ENCODE measurements at regions not wholly inside any gene's neighbourhood (a gene's known extent, or its start where the extent isn't known, plus 50 kb on each side); places are given as distances from the start of the nearest gene placed in this dataset.
"Not testable (repeated sequence)": the region's sequence is repeated elsewhere in the genome, so short reads cannot be mapped to it uniquely, and the experiment has no call there.

DNA sequence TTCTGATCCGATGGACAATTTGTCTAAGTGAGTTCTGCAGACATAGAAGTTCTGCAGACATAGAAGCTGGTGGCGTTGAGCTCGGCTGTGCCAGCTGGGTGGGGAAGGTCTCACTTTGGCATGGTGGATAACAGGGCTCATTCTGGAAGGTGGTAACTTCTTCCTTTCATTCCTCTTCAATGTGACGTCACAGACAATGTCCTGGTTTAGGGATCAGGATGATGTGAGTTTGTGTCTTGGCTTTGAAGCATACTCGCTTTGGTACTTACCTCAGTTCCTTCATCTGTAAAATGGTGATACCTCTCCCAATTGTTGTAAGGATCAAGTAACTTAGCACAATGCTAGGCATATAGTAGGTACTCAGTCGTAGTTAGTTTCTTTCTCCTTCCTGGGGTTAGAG is 408.8 kb upstream of the ASIC2 start:
- no peaks in the 10 kb centered on the region for H3K36me3 ChIP-seq (ENCODE audit: insufficient read depth, low read length)
- no peak overlapping the region for H2AFZ ChIP-seq (ENCODE audit: low read length, unreplicated experiment)
- H3K4me1 ChIP-seq (ENCODE audit: control insufficient read depth, insufficient read depth, low read length, unreplicated experiment), result no peaks in the 10 kb centered on the region
- no peak overlapping the region for H3K4me3 ChIP-seq (ENCODE audit: low read depth, low read length)
- no peaks in the 10 kb centered on the region for H3K27me3 ChIP-seq (ENCODE audit: insufficient read depth, low read length)
- no peak overlapping the region for H3K27ac ChIP-seq (ENCODE audit: low read depth, low read length)
- H3K79me2 ChIP-seq (ENCODE audit: control insufficient read depth, insufficient read depth, low read length, unreplicated experiment), result no peaks in the 10 kb centered on the region

DNA sequence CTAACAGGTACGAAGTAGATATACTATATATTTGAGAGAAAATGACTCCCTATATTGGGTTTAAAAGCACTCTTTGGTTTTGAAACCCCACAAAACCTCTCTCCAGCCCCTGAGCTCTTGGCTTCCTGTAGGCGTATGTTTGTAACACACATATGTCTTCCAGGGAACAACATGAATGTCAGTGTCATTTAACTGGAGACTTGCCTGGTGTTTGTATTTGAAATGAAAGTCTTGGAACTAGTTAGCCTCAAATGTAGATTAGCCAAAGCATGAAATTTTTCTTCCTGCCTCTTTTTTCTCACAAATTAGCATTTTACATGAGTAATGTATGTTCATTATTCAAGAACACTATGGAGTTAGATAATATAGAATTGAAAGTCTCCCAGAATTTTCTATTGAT is 411.8 kb upstream of the ASIC2 start:
- H3K27ac ChIP-seq (ENCODE audit: low read depth, low read length), result no peak overlapping the region
- H3K36me3 ChIP-seq (ENCODE audit: insufficient read depth, low read length), result no peaks in the 10 kb centered on the region
- no peaks in the 10 kb centered on the region for H3K79me2 ChIP-seq (ENCODE audit: control insufficient read depth, insufficient read depth, low read length, unreplicated experiment)
- H3K4me1 ChIP-seq (ENCODE audit: control insufficient read depth, insufficient read depth, low read length, unreplicated experiment), result no peaks in the 10 kb centered on the region
- H3K4me3 ChIP-seq (ENCODE audit: low read depth, low read length), result no peak overlapping the region
- H3K27me3 ChIP-seq (ENCODE audit: insufficient read depth, low read length), result no peaks in the 10 kb centered on the region
- H2AFZ ChIP-seq (ENCODE audit: low read length, unreplicated experiment), result no peak overlapping the region

DNA sequence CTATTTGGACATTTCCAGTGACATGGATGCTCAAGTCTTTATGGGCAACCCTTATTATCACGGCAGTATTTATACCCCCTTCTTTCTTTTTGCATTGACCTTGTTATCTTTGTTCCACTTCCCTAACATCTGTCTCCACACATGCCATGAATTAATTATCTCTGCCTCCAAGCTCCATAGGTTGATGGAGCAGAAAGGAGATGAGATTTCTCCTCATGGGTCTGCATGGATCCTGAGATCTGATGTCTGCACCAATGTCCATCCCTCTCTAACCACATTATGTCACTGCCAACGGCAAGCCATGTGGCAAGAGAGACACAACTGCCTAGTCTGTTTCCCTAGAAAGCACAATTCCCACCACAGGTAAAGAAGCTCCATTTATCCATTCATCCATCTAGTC is 416.8 kb upstream of the ASIC2 start:
- H3K27me3 ChIP-seq (ENCODE audit: insufficient read depth, low read length), result no peaks in the 10 kb centered on the region
- H3K4me1 ChIP-seq (ENCODE audit: control insufficient read depth, insufficient read depth, low read length, unreplicated experiment), result no peaks in the 10 kb centered on the region
- H3K79me2 ChIP-seq (ENCODE audit: control insufficient read depth, insufficient read depth, low read length, unreplicated experiment), result no peaks in the 10 kb centered on the region
- no peaks in the 10 kb centered on the region for H3K36me3 ChIP-seq (ENCODE audit: insufficient read depth, low read length)
- no peak overlapping the region for H3K27ac ChIP-seq (ENCODE audit: low read depth, low read length)
- H3K4me3 ChIP-seq (ENCODE audit: low read depth, low read length), result no peak overlapping the region
- no peak overlapping the region for H2AFZ ChIP-seq (ENCODE audit: low read length, unreplicated experiment)

DNA sequence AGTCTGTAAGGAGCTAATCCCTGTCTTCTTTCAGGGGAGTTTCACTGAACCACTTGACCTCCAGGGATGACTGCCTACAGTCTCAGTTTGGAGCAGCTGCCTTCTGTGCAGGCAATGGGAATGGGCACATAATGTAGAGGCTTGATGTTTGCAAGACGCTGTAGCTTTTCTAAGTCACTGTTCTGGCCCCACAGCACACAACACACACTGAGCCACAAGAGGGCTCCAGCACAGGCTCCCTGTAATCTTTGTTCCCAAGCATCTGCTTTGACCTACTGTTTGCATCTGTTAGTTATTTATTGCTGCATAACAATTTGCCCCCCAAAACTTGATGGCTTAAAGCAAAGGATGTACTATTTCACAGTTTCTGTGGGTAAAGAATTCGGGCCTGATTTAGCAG is 419.0 kb upstream of the ASIC2 start:
- Histone ChIP-seq H2AFZ (ENCODE audit: low read length, unreplicated experiment) (no peak overlapping the region), H3K27ac (ENCODE audit: low read depth, low read length) (no peak overlapping the region), H3K27me3 (ENCODE audit: insufficient read depth, low read length) (no peaks in the 10 kb centered on the region), H3K36me3 (ENCODE audit: insufficient read depth, low read length) (no peaks in the 10 kb centered on the region), H3K4me1 (ENCODE audit: control insufficient read depth, insufficient read depth, low read length, unreplicated experiment) (no peaks in the 10 kb centered on the region), H3K79me2 (ENCODE audit: control insufficient read depth, insufficient read depth, low read length, unreplicated experiment) (no peaks in the 10 kb centered on the region), H3K4me3 (ENCODE audit: low read depth, low read length) (no peak overlapping the region)

DNA sequence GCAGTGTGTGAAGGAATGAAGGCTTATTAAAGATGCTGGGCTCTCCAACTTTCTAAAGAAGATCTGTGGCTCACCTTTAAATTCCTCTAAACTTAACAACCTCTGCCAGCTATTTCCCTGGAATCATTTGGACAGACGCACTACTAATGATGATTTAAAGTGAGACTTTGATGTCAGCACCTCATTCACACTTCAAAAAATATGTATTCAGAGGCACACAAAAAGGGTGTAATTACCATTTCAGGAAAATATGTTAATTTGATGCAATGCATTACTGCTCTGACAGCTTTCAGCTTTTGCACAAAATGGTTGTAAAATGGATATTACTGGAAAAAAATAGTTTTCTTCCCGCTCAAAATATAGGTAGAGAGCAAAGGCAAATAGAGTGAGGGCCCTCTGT is 423.9 kb upstream of the ASIC2 start:
- H3K79me2 ChIP-seq (ENCODE audit: control insufficient read depth, insufficient read depth, low read length, unreplicated experiment), result no peaks in the 10 kb centered on the region
- no peak overlapping the region for H2AFZ ChIP-seq (ENCODE audit: low read length, unreplicated experiment)
- H3K27me3 ChIP-seq (ENCODE audit: insufficient read depth, low read length), result no peaks in the 10 kb centered on the region
- H3K4me1 ChIP-seq (ENCODE audit: control insufficient read depth, insufficient read depth, low read length, unreplicated experiment), result no peaks in the 10 kb centered on the region
- no peak overlapping the region for H3K27ac ChIP-seq (ENCODE audit: low read depth, low read length)
- H3K4me3 ChIP-seq (ENCODE audit: low read depth, low read length), result no peak overlapping the region
- no peaks in the 10 kb centered on the region for H3K36me3 ChIP-seq (ENCODE audit: insufficient read depth, low read length)

DNA sequence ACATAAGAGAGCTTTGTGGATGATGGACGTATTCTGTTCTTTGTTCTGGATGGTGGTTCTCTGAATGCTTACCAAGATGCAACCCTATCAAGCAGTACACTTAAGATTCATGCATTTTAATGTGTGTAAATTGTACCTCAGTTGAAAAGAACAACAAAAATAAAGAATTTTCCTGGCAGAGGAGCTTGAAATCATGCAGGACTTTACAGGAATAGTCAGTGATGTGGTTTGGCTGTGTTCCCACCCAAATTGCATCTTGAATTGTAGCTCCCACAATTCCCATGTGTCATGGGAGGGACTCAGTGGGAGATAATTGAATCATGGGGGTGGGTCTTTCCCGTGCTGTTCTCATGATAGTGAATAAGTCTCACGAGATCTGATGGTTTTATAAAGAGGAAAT is 430.6 kb upstream of the ASIC2 start:
- not testable (repeated sequence) for H3K79me2 ChIP-seq (ENCODE audit: control insufficient read depth, insufficient read depth, low read length, unreplicated experiment); H3K27ac ChIP-seq (ENCODE audit: low read depth, low read length); H3K4me1 ChIP-seq (ENCODE audit: control insufficient read depth, insufficient read depth, low read length, unreplicated experiment); H3K36me3 ChIP-seq (ENCODE audit: insufficient read depth, low read length); H3K27me3 ChIP-seq (ENCODE audit: insufficient read depth, low read length); H3K4me3 ChIP-seq (ENCODE audit: low read depth, low read length); H2AFZ ChIP-seq (ENCODE audit: low read length, unreplicated experiment)

DNA sequence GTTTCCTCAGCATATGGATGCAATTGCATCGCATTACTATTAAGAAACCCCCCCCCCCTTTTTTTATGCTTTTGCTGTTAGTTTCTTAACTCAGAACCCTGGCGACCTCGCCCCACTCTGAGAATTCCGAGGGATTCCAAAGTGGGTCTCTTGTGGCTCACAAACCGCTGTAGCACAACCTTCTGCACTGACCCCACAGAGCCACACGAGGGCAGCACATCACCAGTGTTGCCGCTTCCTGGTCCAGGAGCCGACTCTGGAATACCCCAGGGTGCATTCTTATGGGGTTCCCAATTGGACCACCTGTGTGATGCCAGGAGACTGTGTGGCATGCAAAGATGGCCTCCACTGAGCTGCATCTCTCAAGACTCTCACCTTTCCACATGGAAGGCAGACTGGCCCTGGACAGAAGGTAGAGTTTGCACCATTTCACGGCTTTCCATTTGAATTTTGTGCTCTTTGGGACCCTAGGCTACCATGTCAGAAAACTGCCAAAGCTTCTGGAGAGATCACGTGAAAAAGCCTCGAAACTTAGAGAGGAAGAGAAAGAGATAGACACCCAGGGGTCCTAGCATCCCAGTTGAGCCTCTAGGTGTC is 432.7 kb upstream of the ASIC2 start:
- no peak overlapping the region for H2AFZ ChIP-seq (ENCODE audit: low read length, unreplicated experiment)
- no peaks in the 10 kb centered on the region for H3K79me2 ChIP-seq (ENCODE audit: control insufficient read depth, insufficient read depth, low read length, unreplicated experiment)
- no peaks in the 10 kb centered on the region for H3K27me3 ChIP-seq (ENCODE audit: insufficient read depth, low read length)

DNA sequence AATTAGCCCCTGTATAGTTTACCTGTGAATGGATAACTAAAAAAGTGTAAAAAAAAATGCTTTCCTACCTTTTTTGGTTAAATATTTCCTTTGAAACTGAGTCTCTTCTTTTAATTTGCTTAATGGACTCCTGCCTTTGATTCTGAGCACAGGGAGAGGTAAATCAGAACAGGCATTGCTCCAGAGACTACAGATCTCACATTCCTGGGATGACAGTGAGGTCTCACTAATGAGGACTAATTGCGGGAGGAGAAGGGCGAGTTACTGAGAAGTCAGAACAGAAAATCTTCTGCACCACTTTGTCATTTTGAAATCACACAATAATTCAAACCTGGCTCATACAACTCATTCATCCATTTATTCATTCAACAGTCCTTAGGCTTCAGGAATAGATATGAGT is 437.0 kb upstream of the ASIC2 start:
- no peaks in the 10 kb centered on the region for H3K4me1 ChIP-seq (ENCODE audit: control insufficient read depth, insufficient read depth, low read length, unreplicated experiment)
- H3K27ac ChIP-seq (ENCODE audit: low read depth, low read length), result no peak overlapping the region
- H3K27me3 ChIP-seq (ENCODE audit: insufficient read depth, low read length), result no peaks in the 10 kb centered on the region
- no peak overlapping the region for H2AFZ ChIP-seq (ENCODE audit: low read length, unreplicated experiment)
- no peak overlapping the region for H3K4me3 ChIP-seq (ENCODE audit: low read depth, low read length)
- H3K36me3 ChIP-seq (ENCODE audit: insufficient read depth, low read length), result no peaks in the 10 kb centered on the region
- H3K79me2 ChIP-seq (ENCODE audit: control insufficient read depth, insufficient read depth, low read length, unreplicated experiment), result no peaks in the 10 kb centered on the region

More for the DNA sequence above, 432.7 kb upstream of the ASIC2 start:
- H3K4me3 ChIP-seq (ENCODE audit: low read depth, low read length), result no peak overlapping the region
- H3K36me3 ChIP-seq (ENCODE audit: insufficient read depth, low read length), result no peaks in the 10 kb centered on the region
- no peak overlapping the region for H3K27ac ChIP-seq (ENCODE audit: low read depth, low read length)
- H3K4me1 ChIP-seq (ENCODE audit: control insufficient read depth, insufficient read depth, low read length, unreplicated experiment), result no peaks in the 10 kb centered on the region

DNA sequence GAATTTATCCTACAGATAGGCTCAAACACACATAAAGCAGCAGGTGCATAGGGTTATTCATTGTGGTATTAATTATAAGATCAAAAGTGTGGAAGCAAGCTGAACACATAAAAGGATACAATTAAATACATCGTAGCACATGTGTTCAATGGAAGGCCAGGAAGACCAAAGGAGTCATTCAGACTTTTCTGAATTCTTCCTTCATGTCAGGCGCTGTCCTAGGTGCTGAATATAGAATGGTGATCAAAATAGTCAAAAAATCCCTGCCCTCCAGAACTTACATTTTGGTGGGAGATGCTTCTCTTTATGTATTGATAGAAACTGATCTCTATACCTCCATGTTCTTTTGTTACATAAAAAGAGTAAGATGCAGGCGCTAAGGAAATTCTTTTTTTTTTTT is 439.0 kb upstream of the ASIC2 start:
- Histone ChIP-seq H2AFZ (ENCODE audit: low read length, unreplicated experiment) (no peak overlapping the region), H3K4me3 (ENCODE audit: low read depth, low read length) (no peak overlapping the region), H3K4me1 (ENCODE audit: control insufficient read depth, insufficient read depth, low read length, unreplicated experiment) (no peaks in the 10 kb centered on the region), H3K79me2 (ENCODE audit: control insufficient read depth, insufficient read depth, low read length, unreplicated experiment) (no peaks in the 10 kb centered on the region), H3K27me3 (ENCODE audit: insufficient read depth, low read length) (no peaks in the 10 kb centered on the region), H3K27ac (ENCODE audit: low read depth, low read length) (no peak overlapping the region), H3K36me3 (ENCODE audit: insufficient read depth, low read length) (no peaks in the 10 kb centered on the region)

DNA sequence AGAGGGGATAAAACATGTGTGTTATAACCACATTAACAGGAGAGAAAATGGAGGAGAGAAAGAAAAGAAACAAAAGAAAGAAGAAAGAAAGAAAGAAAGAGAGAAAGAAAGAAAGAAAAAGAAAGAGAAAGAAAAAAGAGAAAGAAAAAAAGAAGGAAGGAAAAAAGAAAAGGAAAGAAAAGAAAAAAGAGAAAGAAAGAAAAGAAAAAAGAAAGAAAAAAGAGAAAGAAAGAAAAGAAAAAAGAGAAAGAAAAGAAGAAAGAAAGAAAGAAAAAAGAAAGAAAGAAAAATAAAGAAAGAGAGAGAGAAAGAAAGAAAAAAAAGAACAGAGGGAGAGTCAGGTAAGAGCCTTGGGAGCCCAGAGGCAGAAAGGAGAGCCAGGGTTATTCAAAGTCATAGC is 446.6 kb upstream of the ASIC2 start:
- H3K79me2 ChIP-seq (ENCODE audit: control insufficient read depth, insufficient read depth, low read length, unreplicated experiment), result no peaks in the 10 kb centered on the region

DNA sequence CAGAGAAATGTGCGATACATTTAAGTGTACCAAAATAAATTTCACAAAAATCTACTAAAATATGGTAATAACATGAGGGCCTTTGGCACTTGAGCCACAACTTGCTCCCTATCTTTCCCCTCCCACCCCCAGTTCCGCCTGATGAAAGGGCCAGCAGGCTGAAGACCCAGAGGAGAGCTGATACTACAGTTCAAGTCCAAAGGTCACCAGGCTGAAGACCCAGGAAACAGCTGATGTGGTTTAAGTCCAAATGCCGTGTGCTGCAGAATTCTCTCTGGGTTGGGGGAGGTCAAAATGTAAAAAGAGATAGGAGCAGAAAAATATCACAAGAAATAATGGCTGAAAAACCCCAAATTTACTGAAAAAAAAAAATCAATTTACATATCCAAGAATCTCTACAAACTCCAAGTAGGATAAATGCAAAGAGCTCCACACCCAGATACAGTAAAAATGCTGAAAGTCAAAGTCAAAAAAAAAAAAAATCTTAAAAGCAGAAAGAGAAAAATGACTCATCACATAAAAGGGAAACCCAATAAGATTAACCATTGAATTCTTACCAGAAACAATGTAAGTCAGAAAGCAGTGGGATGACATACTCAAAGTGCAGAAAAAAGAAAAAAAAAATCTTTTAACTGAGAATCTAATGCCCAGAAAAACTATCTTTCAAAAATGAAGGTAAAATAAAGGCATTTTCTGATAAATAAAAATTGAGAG is 452.1 kb upstream of the ASIC2 start:
- Histone ChIP-seq H2AFZ (ENCODE audit: low read length, unreplicated experiment) (no peak overlapping the region), H3K27me3 (ENCODE audit: insufficient read depth, low read length) (no peaks in the 10 kb centered on the region), H3K4me3 (ENCODE audit: low read depth, low read length) (no peak overlapping the region), H3K79me2 (ENCODE audit: control insufficient read depth, insufficient read depth, low read length, unreplicated experiment) (no peaks in the 10 kb centered on the region), H3K36me3 (ENCODE audit: insufficient read depth, low read length) (no peaks in the 10 kb centered on the region), H3K27ac (ENCODE audit: low read depth, low read length) (no peak overlapping the region), H3K4me1 (ENCODE audit: control insufficient read depth, insufficient read depth, low read length, unreplicated experiment) (no peaks in the 10 kb centered on the region)

More for the DNA sequence above, 446.6 kb upstream of the ASIC2 start:
- H3K36me3 ChIP-seq (ENCODE audit: insufficient read depth, low read length), result no peaks in the 10 kb centered on the region
- H3K27ac ChIP-seq (ENCODE audit: low read depth, low read length), result no peak overlapping the region
- no peak overlapping the region for H3K4me3 ChIP-seq (ENCODE audit: low read depth, low read length)
- H2AFZ ChIP-seq (ENCODE audit: low read length, unreplicated experiment), result no peak overlapping the region
- no peaks in the 10 kb centered on the region for H3K27me3 ChIP-seq (ENCODE audit: insufficient read depth, low read length)
- H3K4me1 ChIP-seq (ENCODE audit: control insufficient read depth, insufficient read depth, low read length, unreplicated experiment), result no peaks in the 10 kb centered on the region
